ENCODE measurements at regions not wholly inside any gene's neighbourhood (a gene's known extent, or its start where the extent isn't known, plus 50 kb on each side); places are given as distances from the start of the nearest gene placed in this dataset.

DNA sequence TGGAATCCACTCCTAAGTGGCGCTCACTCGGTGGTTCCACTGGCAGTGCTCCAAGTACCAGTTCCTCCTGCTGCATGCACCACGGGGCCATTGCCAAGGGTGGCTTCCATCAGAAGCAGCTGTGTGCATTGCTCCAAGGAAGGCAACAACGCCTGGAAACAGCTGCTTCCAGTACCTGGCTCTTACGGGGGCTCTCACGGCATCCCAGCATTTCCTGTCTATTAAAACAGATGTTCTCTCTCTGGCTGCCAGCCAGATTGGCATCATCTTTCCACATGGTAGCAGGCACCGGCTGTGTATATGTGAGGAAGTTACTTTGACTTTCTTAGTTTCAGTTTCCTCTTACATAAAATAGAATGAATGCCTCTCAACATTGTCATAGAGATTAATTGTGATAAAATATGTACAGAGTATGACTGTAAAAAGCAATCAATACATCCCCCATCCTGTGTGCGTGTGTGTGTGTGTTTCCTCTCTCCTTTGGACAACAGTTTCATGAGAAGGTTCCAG lies 84.9 kb downstream of the CMPK2 start:
- TF ChIP-seq, protein P1, sequence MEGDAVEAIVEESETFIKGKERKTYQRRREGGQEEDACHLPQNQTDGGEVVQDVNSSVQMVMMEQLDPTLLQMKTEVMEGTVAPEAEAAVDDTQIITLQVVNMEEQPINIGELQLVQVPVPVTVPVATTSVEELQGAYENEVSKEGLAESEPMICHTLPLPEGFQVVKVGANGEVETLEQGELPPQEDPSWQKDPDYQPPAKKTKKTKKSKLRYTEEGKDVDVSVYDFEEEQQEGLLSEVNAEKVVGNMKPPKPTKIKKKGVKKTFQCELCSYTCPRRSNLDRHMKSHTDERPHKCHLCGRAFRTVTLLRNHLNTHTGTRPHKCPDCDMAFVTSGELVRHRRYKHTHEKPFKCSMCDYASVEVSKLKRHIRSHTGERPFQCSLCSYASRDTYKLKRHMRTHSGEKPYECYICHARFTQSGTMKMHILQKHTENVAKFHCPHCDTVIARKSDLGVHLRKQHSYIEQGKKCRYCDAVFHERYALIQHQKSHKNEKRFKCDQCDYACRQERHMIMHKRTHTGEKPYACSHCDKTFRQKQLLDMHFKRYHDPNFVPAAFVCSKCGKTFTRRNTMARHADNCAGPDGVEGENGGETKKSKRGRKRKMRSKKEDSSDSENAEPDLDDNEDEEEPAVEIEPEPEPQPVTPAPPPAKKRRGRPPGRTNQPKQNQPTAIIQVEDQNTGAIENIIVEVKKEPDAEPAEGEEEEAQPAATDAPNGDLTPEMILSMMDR (IDR thresholded peaks at IDR 0.05) = no peak

DNA sequence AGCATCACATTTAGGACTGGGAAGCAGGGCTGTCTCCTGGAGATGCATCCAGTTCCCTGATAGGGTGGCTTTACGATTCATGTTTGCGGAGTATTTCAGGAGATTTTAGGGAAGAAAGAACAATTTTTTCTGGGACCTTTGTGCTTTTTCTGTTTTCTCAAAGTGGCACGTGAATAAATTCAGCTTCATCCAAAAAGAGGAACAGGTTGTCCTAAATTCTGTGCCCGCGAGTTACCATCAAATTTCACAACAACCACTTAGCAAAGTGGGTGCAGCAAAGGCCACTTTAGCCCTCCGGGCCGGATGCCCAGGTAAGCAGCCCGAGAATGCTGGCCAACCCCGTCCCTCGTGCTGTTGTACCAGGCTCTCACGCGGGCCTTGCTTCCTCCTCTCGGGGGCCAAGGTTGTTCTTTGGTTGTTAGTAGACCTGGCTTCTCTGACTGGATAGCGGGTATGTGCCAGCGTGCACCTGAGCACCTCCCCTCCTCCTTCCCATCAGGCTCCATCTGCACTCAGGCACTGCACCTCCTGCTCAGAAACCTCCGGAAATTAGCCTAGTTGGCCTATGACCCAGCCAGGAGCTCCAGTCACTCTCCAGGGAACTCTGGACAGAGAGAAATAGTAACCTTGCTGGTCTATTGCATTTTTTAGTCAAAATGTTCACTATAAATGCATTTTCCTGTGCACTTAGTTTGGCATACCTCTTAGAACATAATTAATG lies 83.0 kb downstream of the CMPK2 start:
- TF ChIP-seq, protein P1 (IDR thresholded peaks at IDR 0.05) = no peak

- TF ChIP-seq, protein P1 (IDR thresholded peaks at IDR 0.05) = no peak
These were observed 82.5 kb downstream of the CMPK2 start for GRCh38 chr2:6783238-6783614.

GRCh38 chr2:6784291-6784690 lies 81.4 kb downstream of the CMPK2 start:
- TF ChIP-seq, protein P1 (IDR thresholded peaks at IDR 0.05) = no peak

GRCh38 chr2:6785493-6785892 lies 80.2 kb downstream of the CMPK2 start:
- TF ChIP-seq, protein P1 (IDR thresholded peaks at IDR 0.05) = no peak

GRCh38 chr2:6787376-6787775 lies 78.3 kb downstream of the CMPK2 start:
- TF ChIP-seq, protein P1 (IDR thresholded peaks at IDR 0.05) = no peak

GRCh38 chr2:6788614-6789013 lies 77.1 kb downstream of the CMPK2 start:
- TF ChIP-seq, protein P1 (IDR thresholded peaks at IDR 0.05) = no peak

Data from LNCAP (cell line).